GM18520 (cell line): ENCODE measurements at regions not wholly inside any gene's neighbourhood (a gene's known extent, or its start where the extent isn't known, plus 50 kb on each side); places are given as distances from the start of the nearest gene placed in this dataset.
"Not testable (repeated sequence)": the region's sequence is repeated elsewhere in the genome, so short reads cannot be mapped to it uniquely, and the experiment has no call there.

ENCODE experiments used
- ATAC-seq: cut with Tn5 transposase; IDR thresholded peaks from one replicate; pipeline ENCODE4 v1.9.1; 2021; ENCODE audit not compliant: unreplicated experiment

- ATAC-seq: not testable (repeated sequence)
These were observed 56.7 kb upstream of the SELENOP start for GRCh38 chr5:42868417-42868816.

- ATAC-seq: not testable (repeated sequence)
These were observed 53.1 kb upstream of the SELENOP start for GRCh38 chr5:42864749-42865148.
